ENCODE measurements at regions not wholly inside any gene's neighbourhood (a gene's known extent, or its start where the extent isn't known, plus 50 kb on each side); places are given as distances from the start of the nearest gene placed in this dataset.
"Not testable (repeated sequence)": the region's sequence is repeated elsewhere in the genome, so short reads cannot be mapped to it uniquely, and the experiment has no call there.

DNA sequence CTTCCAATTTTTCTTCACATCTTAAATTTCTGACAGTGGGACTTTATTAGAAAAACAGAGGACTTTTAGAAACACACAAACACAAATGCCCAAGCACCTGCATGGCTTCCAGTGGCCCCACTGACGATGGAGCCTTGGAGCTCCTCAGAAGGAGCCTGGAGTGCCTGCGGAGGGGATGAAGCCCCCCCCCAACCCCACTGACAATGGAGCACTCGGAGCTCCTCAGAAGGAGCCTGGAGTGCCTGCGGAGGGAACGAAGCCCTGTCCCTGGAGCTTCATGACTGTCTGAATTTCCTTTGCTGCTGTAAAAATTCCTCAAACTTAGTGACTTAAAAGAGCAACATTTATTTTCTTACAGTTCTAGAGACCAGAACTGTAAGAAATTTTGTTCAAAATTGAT is 80.1 kb upstream of the VRK1 start:
- no peaks in the 10 kb centered on the region for H3K27me3 ChIP-seq (ENCODE audit: control insufficient read depth, insufficient read depth, low read length)
- H3K4me1 ChIP-seq (ENCODE audit: control insufficient read depth, extremely low read depth, insufficient read depth, low read length), result no peaks in the 10 kb centered on the region
- DNase-seq (ENCODE audit: low read depth in 2 of 2), result no peak
- no peak for TF ChIP-seq CTCF (conservative IDR thresholded peaks at IDR 0.05 in 1 of 2, IDR thresholded peaks at IDR 0.05 in 1 of 2; ENCODE audit: low read depth in 1 of 2, low read length in 2 of 2)
- TF ChIP-seq EZH2 (IDR thresholded peaks at IDR 0.05; ENCODE audit: low read length, missing control alignments), result no peak
- H3K27ac ChIP-seq (ENCODE audit: insufficient read depth, low read length), result no peak overlapping the region
- no peak overlapping the region for H2AFZ ChIP-seq (ENCODE audit: low read length)
- no peak overlapping the region for H3K9ac ChIP-seq (ENCODE audit: insufficient read depth, low read length)
- no peaks in the 10 kb centered on the region for H4K20me1 ChIP-seq (ENCODE audit: control insufficient read depth, extremely low read depth, insufficient read depth, low read length)
- no peaks in the 10 kb centered on the region for H3K36me3 ChIP-seq (ENCODE audit: control insufficient read depth, insufficient read depth, low read length)
- no peak overlapping the region for H3K4me3 ChIP-seq (replicated peaks in 1 of 4; ENCODE audit: control extremely low read depth in 1 of 4, insufficient read depth in 1 of 4, low read depth in 3 of 4, low read length in 4 of 4)
- H3K9me3 ChIP-seq (ENCODE audit: control insufficient read depth, insufficient read depth, low read depth, low read length), result no peaks in the 10 kb centered on the region
- no peaks in the 10 kb centered on the region for H3K79me2 ChIP-seq (ENCODE audit: control insufficient read depth, insufficient read depth, low read length)
- no peak overlapping the region for H3K4me2 ChIP-seq (ENCODE audit: extremely low read depth, insufficient read depth, low read length)

DNA sequence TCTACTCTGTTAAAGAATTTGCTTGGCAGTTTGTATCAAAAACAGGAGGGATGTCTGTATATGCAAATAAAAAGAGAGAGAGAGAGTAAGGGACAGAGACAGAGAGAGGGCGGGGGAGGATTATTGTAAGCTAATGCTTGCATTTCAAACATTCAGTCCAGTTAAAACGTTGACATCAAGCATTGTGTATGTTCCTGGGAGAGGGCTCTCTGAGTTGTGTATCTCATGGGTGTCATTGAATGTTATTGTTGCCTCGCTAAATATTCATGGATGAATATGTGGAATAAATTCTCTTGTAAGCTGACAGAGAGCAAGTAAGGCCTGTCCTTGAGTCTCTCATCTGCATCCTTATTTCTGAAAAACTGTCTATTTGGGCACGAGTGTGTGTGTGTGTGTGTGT is 78.8 kb upstream of the VRK1 start:
- H3K79me2 ChIP-seq (ENCODE audit: control insufficient read depth, insufficient read depth, low read length), result no peaks in the 10 kb centered on the region
- H2AFZ ChIP-seq (ENCODE audit: low read length), result no peak overlapping the region
- DNase-seq (ENCODE audit: low read depth in 2 of 2), result no peak
- TF ChIP-seq EZH2 (IDR thresholded peaks at IDR 0.05; ENCODE audit: low read length, missing control alignments) (no peak), CTCF (conservative IDR thresholded peaks at IDR 0.05 in 1 of 2, IDR thresholded peaks at IDR 0.05 in 1 of 2; ENCODE audit: low read depth in 1 of 2, low read length in 2 of 2) (no peak)
- H3K27ac ChIP-seq (ENCODE audit: insufficient read depth, low read length), result no peak overlapping the region
- no peak overlapping the region for H3K9ac ChIP-seq (ENCODE audit: insufficient read depth, low read length)
- H4K20me1 ChIP-seq (ENCODE audit: control insufficient read depth, extremely low read depth, insufficient read depth, low read length), result no peaks in the 10 kb centered on the region
- no peaks in the 10 kb centered on the region for H3K27me3 ChIP-seq (ENCODE audit: control insufficient read depth, insufficient read depth, low read length)
- H3K36me3 ChIP-seq (ENCODE audit: control insufficient read depth, insufficient read depth, low read length), result no peaks in the 10 kb centered on the region
- H3K9me3 ChIP-seq (ENCODE audit: control insufficient read depth, insufficient read depth, low read depth, low read length), result no peaks in the 10 kb centered on the region
- H3K4me2 ChIP-seq (ENCODE audit: extremely low read depth, insufficient read depth, low read length), result no peak overlapping the region
- H3K4me1 ChIP-seq (ENCODE audit: control insufficient read depth, extremely low read depth, insufficient read depth, low read length), result no peaks in the 10 kb centered on the region
- H3K4me3 ChIP-seq (replicated peaks in 1 of 4; ENCODE audit: control extremely low read depth in 1 of 4, insufficient read depth in 1 of 4, low read depth in 3 of 4, low read length in 4 of 4), result no peak overlapping the region

- H3K4me3 ChIP-seq (replicated peaks in 1 of 4; ENCODE audit: control extremely low read depth in 1 of 4, insufficient read depth in 1 of 4, low read depth in 3 of 4, low read length in 4 of 4); H3K27ac ChIP-seq (ENCODE audit: insufficient read depth, low read length); H3K79me2 ChIP-seq (ENCODE audit: control insufficient read depth, insufficient read depth, low read length); H3K9me3 ChIP-seq (ENCODE audit: control insufficient read depth, insufficient read depth, low read depth, low read length); H3K4me1 ChIP-seq (ENCODE audit: control insufficient read depth, extremely low read depth, insufficient read depth, low read length); H3K27me3 ChIP-seq (ENCODE audit: control insufficient read depth, insufficient read depth, low read length); DNase-seq (ENCODE audit: low read depth in 2 of 2); H3K9ac ChIP-seq (ENCODE audit: insufficient read depth, low read length); H2AFZ ChIP-seq (ENCODE audit: low read length); H3K4me2 ChIP-seq (ENCODE audit: extremely low read depth, insufficient read depth, low read length); H3K36me3 ChIP-seq (ENCODE audit: control insufficient read depth, insufficient read depth, low read length); H4K20me1 ChIP-seq (ENCODE audit: control insufficient read depth, extremely low read depth, insufficient read depth, low read length): not testable (repeated sequence)
These were observed 76.5 kb upstream of the VRK1 start for GRCh38 chr14:96720702-96721101.

GRCh38 chr14:96722736-96723135 is 74.4 kb upstream of the VRK1 start:
- H3K9ac ChIP-seq (ENCODE audit: insufficient read depth, low read length), result no peak overlapping the region
- no peak overlapping the region for H3K4me3 ChIP-seq (replicated peaks in 1 of 4; ENCODE audit: control extremely low read depth in 1 of 4, insufficient read depth in 1 of 4, low read depth in 3 of 4, low read length in 4 of 4)
- H3K4me2 ChIP-seq (ENCODE audit: extremely low read depth, insufficient read depth, low read length), result no peak overlapping the region
- TF ChIP-seq EZH2 (IDR thresholded peaks at IDR 0.05; ENCODE audit: low read length, missing control alignments) (no peak), CTCF (conservative IDR thresholded peaks at IDR 0.05 in 1 of 2, IDR thresholded peaks at IDR 0.05 in 1 of 2; ENCODE audit: low read depth in 1 of 2, low read length in 2 of 2) (no peak)
- H3K27me3 ChIP-seq (ENCODE audit: control insufficient read depth, insufficient read depth, low read length), result no peaks in the 10 kb centered on the region
- DNase-seq (ENCODE audit: low read depth in 2 of 2), result no peak
- no peaks in the 10 kb centered on the region for H3K79me2 ChIP-seq (ENCODE audit: control insufficient read depth, insufficient read depth, low read length)
- no peak overlapping the region for H3K27ac ChIP-seq (ENCODE audit: insufficient read depth, low read length)
- H2AFZ ChIP-seq (ENCODE audit: low read length), result no peak overlapping the region
- no peaks in the 10 kb centered on the region for H3K9me3 ChIP-seq (ENCODE audit: control insufficient read depth, insufficient read depth, low read depth, low read length)
- H4K20me1 ChIP-seq (ENCODE audit: control insufficient read depth, extremely low read depth, insufficient read depth, low read length), result no peaks in the 10 kb centered on the region
- no peaks in the 10 kb centered on the region for H3K4me1 ChIP-seq (ENCODE audit: control insufficient read depth, extremely low read depth, insufficient read depth, low read length)
- no peaks in the 10 kb centered on the region for H3K36me3 ChIP-seq (ENCODE audit: control insufficient read depth, insufficient read depth, low read length)

All from fibroblast of lung (primary cell).